Neural cell (in vitro differentiated cells): ENCODE measurements at regions not wholly inside any gene's neighbourhood (a gene's known extent, or its start where the extent isn't known, plus 50 kb on each side); places are given as distances from the start of the nearest gene placed in this dataset.

Experiments used
- H2AFZ ChIP-seq: fragments of 200-600, 300-800 bp; sonication (generic), shearing (Covaris generic); 2 replicates; pipeline ENCODE4 v1.6.0; 2014; ENCODE audit warnings: low read depth, mild to moderate bottlenecking, antibody characterized with exemption, low read length, moderate library complexity
- H3F3A ChIP-seq: fragments of 200-600 bp; shearing (Covaris generic); 2 replicates; pipeline ENCODE4 v1.6.1; 2016; ENCODE audit warnings: mild to moderate bottlenecking, moderate library complexity, mixed read lengths, antibody characterized with exemption, low read length; ENCODE audit not compliant: insufficient read depth, poor library complexity, severe bottlenecking
- H3K27ac ChIP-seq: fragments of 200-600, 300-800 bp; sonication (generic), shearing (Covaris generic); 2 replicates; pipeline ENCODE4 v1.5.1; 2014; ENCODE audit warnings: mild to moderate bottlenecking, low read length, moderate library complexity
- H3K27me3 ChIP-seq: fragments of 300-800, 200-600 bp; sonication (generic), shearing (Covaris generic); 2 replicates; pipeline ENCODE4 v1.6.0; 2014; ENCODE audit warnings: mild to moderate bottlenecking, low read depth, low read length, moderate library complexity; ENCODE audit not compliant: insufficient read depth
- H3K36me3 ChIP-seq: fragments of 300-800, 200-600 bp; sonication (generic), shearing (Covaris generic); 2 replicates; pipeline ENCODE4 v1.5.1; 2014; ENCODE audit warnings: mild to moderate bottlenecking, antibody characterized with exemption, low read length, moderate library complexity; ENCODE audit not compliant: insufficient read depth
- H3K4me2 ChIP-seq: fragments of 300-800, 200-600 bp; sonication (generic), shearing (Covaris generic); 2 replicates; pipeline ENCODE4 v1.6.0; 2014; ENCODE audit warnings: mild to moderate bottlenecking, low read length
- H3K4me3 ChIP-seq: fragments of 300-800, 200-600 bp; sonication (generic), shearing (Covaris generic); 2 replicates; pipeline ENCODE4 v1.5.1; 2014; ENCODE audit warnings: mild to moderate bottlenecking, low read length, moderate library complexity
- H3K79me2 ChIP-seq: fragments of 200-600 bp; shearing (Covaris generic); replicated peaks from 2 replicates; pipeline ENCODE4 v1.6.0; 2014; ENCODE audit warnings: mild to moderate bottlenecking, low read length, moderate library complexity; ENCODE audit not compliant: insufficient read depth
- H3K9ac ChIP-seq: fragments of 300-800, 200-600 bp; sonication (generic), shearing (Covaris generic); 2 replicates; pipeline ENCODE4 v1.6.1; 2016; ENCODE audit warnings: mild to moderate bottlenecking, low read length, mixed read lengths
- H3K9me2 ChIP-seq: fragments of 200-600 bp; shearing (Covaris generic); 2 replicates; pipeline ENCODE4 v1.6.1; 2016; ENCODE audit warnings: mild to moderate bottlenecking, low read length, mixed read lengths; ENCODE audit not compliant: insufficient read depth
- H3K9me3 ChIP-seq: fragments of 200-600, 300-800 bp; sonication (generic), shearing (Covaris generic); 2 replicates; pipeline ENCODE4 v1.6.1; 2016; ENCODE audit warnings: mild to moderate bottlenecking, mixed run types, low read length, moderate library complexity, mixed read lengths
- H4K20me1 ChIP-seq: fragments of 200-600 bp; shearing (Covaris generic); 2 replicates; pipeline ENCODE4 v1.6.1; 2016; ENCODE audit warnings: mild to moderate bottlenecking, mixed run types; ENCODE audit not compliant: insufficient read depth
- EP300 ChIP-seq: fragments of 450-650 bp; conservative IDR thresholded peaks from 2 replicates; pipeline ENCODE4 v1.6.1; 2014; ENCODE audit warnings: antibody characterized with exemption, mild to moderate bottlenecking, moderate library complexity; ENCODE audit not compliant: poor library complexity, severe bottlenecking
- EZH2 ChIP-seq: fragments of 200-600, 300-800 bp; shearing (Covaris generic), sonication (generic); IDR thresholded peaks from 2 replicates; pipeline ENCODE4 v1.6.1; 2014; ENCODE audit warnings: antibody characterized with exemption, low read length, borderline replicate concordance, mild to moderate bottlenecking; ENCODE audit not compliant: insufficient read depth, poor library complexity, severe bottlenecking
- MXI1 ChIP-seq: fragments of 450-650 bp; conservative IDR thresholded peaks from 2 replicates; pipeline ENCODE4 v1.6.1; 2014; ENCODE audit warnings: antibody characterized with exemption, mild to moderate bottlenecking; ENCODE audit not compliant: poor library complexity, severe bottlenecking
- POLR2AphosphoS5 ChIP-seq: IDR thresholded peaks from 2 replicates; pipeline ENCODE4 v1.6.1; 2012
- RAD21 ChIP-seq: fragments of 450-650 bp; conservative IDR thresholded peaks from 2 replicates; pipeline ENCODE4 v1.6.1; 2014; ENCODE audit warnings: antibody characterized with exemption, mild to moderate bottlenecking, moderate library complexity
- SMC3 ChIP-seq: fragments of 450-650 bp; conservative IDR thresholded peaks from 2 replicates; pipeline ENCODE4 v1.6.1; 2014; ENCODE audit warnings: antibody characterized with exemption, mild to moderate bottlenecking, moderate library complexity; ENCODE audit not compliant: poor library complexity
- TAF1 ChIP-seq: IDR thresholded peaks from 2 replicates; pipeline ENCODE4 v1.6.1; 2012; ENCODE audit warnings: low read depth
- TF ChIP-seq, protein P1 (sequence below): fragments of 450-650 bp; IDR thresholded peaks from 2 replicates; pipeline ENCODE4 v1.5.1; 2014; ENCODE audit warnings: antibody characterized with exemption, mild to moderate bottlenecking, moderate library complexity; ENCODE audit not compliant: poor library complexity, severe bottlenecking

DNA sequence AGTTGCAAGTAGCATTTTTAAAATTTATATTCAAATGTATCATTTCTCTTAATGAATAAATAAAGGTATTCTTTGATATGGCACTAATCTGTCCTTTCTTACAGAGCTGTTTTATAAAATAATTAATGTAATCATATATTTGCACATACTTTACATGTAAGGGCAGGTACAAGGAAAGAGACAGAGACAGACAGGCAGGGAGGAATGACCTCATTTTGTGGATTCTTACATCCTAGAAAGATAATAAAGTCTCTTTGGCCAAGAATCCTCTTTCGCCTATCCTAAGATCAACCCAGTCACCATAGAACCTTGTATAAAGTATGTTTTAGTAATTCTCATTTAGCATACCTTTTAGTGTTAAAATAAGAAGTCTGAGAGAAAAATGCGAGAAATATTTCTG lies 98.5 kb upstream of the CTSO start:
- Histone ChIP-seq H3K9me2 (no peaks in the 10 kb centered on the region), H3K4me3 (no peak overlapping the region), H3F3A (no peaks in the 10 kb centered on the region), H3K9me3 (no peaks in the 10 kb centered on the region), H4K20me1 (no peaks in the 10 kb centered on the region), H3K79me2 (no peaks in the 10 kb centered on the region), H3K27me3 (no peaks in the 10 kb centered on the region), H3K36me3 (no peaks in the 10 kb centered on the region), H3K27ac (no peak overlapping the region), H3K4me2 (no peak overlapping the region), H3K9ac (no peak overlapping the region), H2AFZ (no peak overlapping the region)
- no peak for TF ChIP-seq EZH2
- no peak for TF ChIP-seq EP300
- TF ChIP-seq POLR2AphosphoS5: no peak

DNA sequence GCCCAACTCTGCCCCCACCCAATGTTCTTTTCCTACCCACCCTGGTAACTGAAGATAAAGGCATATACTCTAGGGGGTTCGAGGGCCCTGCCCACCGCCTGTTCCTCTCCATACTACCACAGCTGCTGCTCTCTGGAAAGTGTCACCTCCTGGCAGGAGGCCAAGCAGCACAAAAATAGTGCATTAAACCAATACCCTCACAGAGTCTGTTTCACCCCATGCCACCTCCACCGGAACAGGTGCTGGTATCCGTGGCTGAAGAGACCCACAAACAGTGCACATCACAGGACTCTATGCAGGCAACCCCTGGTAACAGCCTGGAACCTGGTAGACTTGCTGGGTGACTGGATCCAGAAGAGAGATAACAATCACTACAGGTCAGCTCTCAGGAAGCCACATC lies 85.1 kb upstream of the CTSO start:
- Histone ChIP-seq H3F3A (no peaks in the 10 kb centered on the region), H3K79me2 (no peaks in the 10 kb centered on the region), H3K9me2 (no peaks in the 10 kb centered on the region), H3K9me3 (no peaks in the 10 kb centered on the region), H3K27ac (no peak overlapping the region), H3K9ac (no peak overlapping the region), H3K4me3 (no peak overlapping the region), H4K20me1 (no peaks in the 10 kb centered on the region), H3K27me3 (no peaks in the 10 kb centered on the region), H3K4me2 (no peak overlapping the region), H2AFZ (no peak overlapping the region), H3K36me3 (no peaks in the 10 kb centered on the region)
- TF ChIP-seq POLR2AphosphoS5: no peak
- no peak for TF ChIP-seq TAF1
- TF ChIP-seq SMC3: no peak

DNA sequence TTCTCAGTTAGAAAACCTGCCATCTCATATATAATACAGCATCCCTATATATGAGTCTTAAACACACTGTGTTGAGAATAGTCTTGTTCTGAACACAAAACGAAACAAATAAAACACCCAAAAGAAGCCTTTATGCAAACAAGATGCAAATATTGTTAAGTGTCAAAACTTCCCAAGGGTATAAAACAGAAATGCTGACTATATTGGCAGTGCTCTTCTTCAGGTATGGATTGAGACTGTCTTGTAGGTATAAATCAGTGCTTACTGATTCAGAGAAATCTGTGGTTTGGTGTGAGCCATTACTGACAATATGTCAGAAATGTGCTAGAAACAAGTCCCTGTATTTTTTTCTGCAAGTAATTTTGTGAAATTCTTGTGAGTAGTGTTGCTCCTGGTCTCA lies 82.8 kb upstream of the CTSO start:
- no peaks in the 10 kb centered on the region for H3K9me3 ChIP-seq
- H2AFZ ChIP-seq: no peak overlapping the region
- H3K4me3 ChIP-seq: peak overlapping the region; percentile 7
- no peaks in the 10 kb centered on the region for H4K20me1 ChIP-seq
- H3K27me3 ChIP-seq: no peaks in the 10 kb centered on the region
- no peak overlapping the region for H3K4me2 ChIP-seq
- H3F3A ChIP-seq: no peaks in the 10 kb centered on the region
- TF ChIP-seq EP300 (peak; percentile 85), EZH2 (no peak), MXI1 (no peak), SMC3 (peak; percentile 16)
- no peaks in the 10 kb centered on the region for H3K79me2 ChIP-seq
- no peaks in the 10 kb centered on the region for H3K36me3 ChIP-seq
- no peaks in the 10 kb centered on the region for H3K9me2 ChIP-seq
- no peak overlapping the region for H3K9ac ChIP-seq
- H3K27ac ChIP-seq: peak overlapping the region; percentile 22

DNA sequence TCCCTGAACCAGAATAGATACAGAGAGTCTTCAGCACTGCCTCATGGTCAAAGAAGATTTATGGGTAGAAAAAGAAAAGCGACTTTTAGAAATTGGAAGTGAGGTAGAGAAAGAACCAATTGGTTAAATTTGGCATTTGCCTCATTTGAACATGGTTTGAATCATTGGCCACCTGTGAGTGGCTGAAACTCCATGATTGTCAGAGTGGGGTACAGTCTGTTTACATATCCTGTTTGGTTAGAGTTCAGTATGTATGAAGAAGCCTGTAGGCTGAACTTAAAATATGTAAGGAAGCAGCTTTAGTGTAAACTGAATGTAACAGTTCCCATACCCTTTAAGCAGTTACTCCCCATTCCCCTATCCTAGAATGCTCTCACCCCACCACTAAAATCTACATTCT lies 76.0 kb upstream of the CTSO start:
- Histone ChIP-seq H3K4me2 (no peak overlapping the region), H3K9me2 (no peaks in the 10 kb centered on the region), H2AFZ (no peak overlapping the region), H3K27me3 (no peaks in the 10 kb centered on the region), H3K36me3 (no peaks in the 10 kb centered on the region), H3K27ac (no peak overlapping the region), H3K9me3 (no peaks in the 10 kb centered on the region), H3K79me2 (no peaks in the 10 kb centered on the region), H3K4me3 (no peak overlapping the region), H3F3A (no peaks in the 10 kb centered on the region), H4K20me1 (no peaks in the 10 kb centered on the region), H3K9ac (no peak overlapping the region)
- TF ChIP-seq SMC3: no peak
- TF ChIP-seq, protein P1, sequence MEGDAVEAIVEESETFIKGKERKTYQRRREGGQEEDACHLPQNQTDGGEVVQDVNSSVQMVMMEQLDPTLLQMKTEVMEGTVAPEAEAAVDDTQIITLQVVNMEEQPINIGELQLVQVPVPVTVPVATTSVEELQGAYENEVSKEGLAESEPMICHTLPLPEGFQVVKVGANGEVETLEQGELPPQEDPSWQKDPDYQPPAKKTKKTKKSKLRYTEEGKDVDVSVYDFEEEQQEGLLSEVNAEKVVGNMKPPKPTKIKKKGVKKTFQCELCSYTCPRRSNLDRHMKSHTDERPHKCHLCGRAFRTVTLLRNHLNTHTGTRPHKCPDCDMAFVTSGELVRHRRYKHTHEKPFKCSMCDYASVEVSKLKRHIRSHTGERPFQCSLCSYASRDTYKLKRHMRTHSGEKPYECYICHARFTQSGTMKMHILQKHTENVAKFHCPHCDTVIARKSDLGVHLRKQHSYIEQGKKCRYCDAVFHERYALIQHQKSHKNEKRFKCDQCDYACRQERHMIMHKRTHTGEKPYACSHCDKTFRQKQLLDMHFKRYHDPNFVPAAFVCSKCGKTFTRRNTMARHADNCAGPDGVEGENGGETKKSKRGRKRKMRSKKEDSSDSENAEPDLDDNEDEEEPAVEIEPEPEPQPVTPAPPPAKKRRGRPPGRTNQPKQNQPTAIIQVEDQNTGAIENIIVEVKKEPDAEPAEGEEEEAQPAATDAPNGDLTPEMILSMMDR: no peak
- no peak for TF ChIP-seq TAF1
- TF ChIP-seq EZH2: no peak
- TF ChIP-seq RAD21: no peak
